ENCODE measurements at regions not wholly inside any gene's neighbourhood (a gene's known extent, or its start where the extent isn't known, plus 50 kb on each side); places are given as distances from the start of the nearest gene placed in this dataset.

DNA sequence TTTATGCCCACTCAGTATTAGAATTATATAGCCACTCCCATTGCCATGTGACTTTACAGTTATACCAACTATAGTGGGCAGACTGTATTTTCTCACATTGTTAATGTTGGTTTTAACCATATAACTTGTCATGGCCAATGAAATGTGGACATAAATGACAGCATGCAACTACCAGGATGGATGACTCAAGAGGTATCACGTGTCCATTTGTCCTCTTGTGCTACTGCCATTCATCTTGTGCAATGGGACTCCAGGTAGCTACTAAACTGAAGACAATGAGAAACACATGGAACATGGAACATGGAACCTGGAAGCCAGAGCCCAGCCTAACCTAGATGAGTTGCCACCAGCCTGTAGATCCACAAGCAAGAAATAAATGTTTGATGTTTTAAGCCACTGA lies 242.7 kb upstream of the IPO5 start:
- Histone ChIP-seq H3K36me3 (ENCODE audit: low read depth) (no peaks in the 10 kb centered on the region), H3K9me3 (no peaks in the 10 kb centered on the region), H3K4me3 (no peak overlapping the region), H3K4me1 (ENCODE audit: low read depth) (no peaks in the 10 kb centered on the region)
- no peak for TF ChIP-seq CTCF (IDR thresholded peaks at IDR 0.05)
- DNase-seq, result no peak
- intact Hi-C loops (cut with DNase I, micrococcal nuclease), result no loop called here
- ATAC-seq, result no peak

GRCh38 chr13:97712770-97713169 lies 240.7 kb upstream of the IPO5 start:
- Histone ChIP-seq H3K4me1 (ENCODE audit: low read depth) (no peaks in the 10 kb centered on the region), H3K4me3 (no peak overlapping the region), H3K36me3 (ENCODE audit: low read depth) (no peaks in the 10 kb centered on the region), H3K9me3 (no peaks in the 10 kb centered on the region)
- intact Hi-C loops (cut with DNase I, micrococcal nuclease), result no loop called here
- DNase-seq (no peak), ATAC-seq (no peak)
- TF ChIP-seq CTCF (IDR thresholded peaks at IDR 0.05), result no peak

DNA sequence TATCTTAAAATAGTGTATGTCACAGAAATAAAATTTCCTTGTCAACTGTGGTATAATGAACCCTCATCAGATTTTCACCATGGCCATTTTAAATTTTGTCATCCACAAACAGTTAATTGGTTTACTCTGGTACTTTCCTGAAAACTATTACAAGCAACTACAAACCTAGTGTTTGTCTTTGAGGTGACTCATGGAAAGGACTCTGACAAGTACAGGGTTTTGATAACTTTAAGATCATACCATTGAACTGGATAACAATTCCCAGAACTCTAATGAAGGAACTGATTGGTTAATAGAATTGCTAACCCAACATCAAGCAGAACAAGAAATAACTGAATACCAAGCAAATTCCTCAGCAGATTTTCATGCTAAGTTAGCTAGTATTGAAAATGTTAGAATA lies 237.7 kb upstream of the IPO5 start:
- no peaks in the 10 kb centered on the region for H3K4me1 ChIP-seq (ENCODE audit: low read depth)
- no peaks in the 10 kb centered on the region for H3K36me3 ChIP-seq (ENCODE audit: low read depth)
- H3K9me3 ChIP-seq, result no peaks in the 10 kb centered on the region
- H3K4me3 ChIP-seq, result no peak overlapping the region
- intact Hi-C loops (cut with DNase I, micrococcal nuclease), result no loop called here
- ATAC-seq, result no peak
- DNase-seq, result no peak
- no peak for TF ChIP-seq CTCF (IDR thresholded peaks at IDR 0.05)

DNA sequence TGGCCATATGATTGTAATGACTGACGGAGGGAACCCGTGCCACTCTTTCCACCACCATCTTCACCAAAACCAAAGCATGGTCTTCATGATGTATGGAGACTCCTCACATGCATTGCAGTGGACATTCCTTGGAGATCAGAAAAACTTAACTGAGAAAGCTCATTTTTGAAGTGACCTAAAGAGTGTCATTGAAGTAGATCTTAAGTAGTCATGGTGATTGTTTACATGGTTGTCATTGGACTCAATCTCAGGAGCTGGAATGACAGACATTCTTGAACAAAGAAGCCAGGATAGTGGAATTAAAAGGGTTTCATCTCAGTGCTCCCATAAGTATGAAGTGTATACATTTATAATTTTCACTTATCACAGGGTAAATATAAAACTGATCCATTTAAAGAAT lies 236.7 kb upstream of the IPO5 start:
- no peak for ATAC-seq
- no peak for TF ChIP-seq CTCF (IDR thresholded peaks at IDR 0.05)
- no peaks in the 10 kb centered on the region for H3K36me3 ChIP-seq (ENCODE audit: low read depth)
- no peak overlapping the region for H3K4me3 ChIP-seq
- no peaks in the 10 kb centered on the region for H3K9me3 ChIP-seq
- intact Hi-C loops (cut with DNase I, micrococcal nuclease), result no loop called here
- DNase-seq, result no peak
- no peaks in the 10 kb centered on the region for H3K4me1 ChIP-seq (ENCODE audit: low read depth)

- DNase-seq (no peak), ATAC-seq (no peak)
- Histone ChIP-seq H3K4me1 (ENCODE audit: low read depth) (no peaks in the 10 kb centered on the region), H3K4me3 (no peak overlapping the region), H3K9me3 (no peaks in the 10 kb centered on the region), H3K36me3 (ENCODE audit: low read depth) (no peaks in the 10 kb centered on the region)
- no peak for TF ChIP-seq CTCF (IDR thresholded peaks at IDR 0.05)
- intact Hi-C loops (cut with DNase I, micrococcal nuclease), result no loop called here
These were observed 233.7 kb upstream of the IPO5 start for GRCh38 chr13:97719736-97720135.

DNA sequence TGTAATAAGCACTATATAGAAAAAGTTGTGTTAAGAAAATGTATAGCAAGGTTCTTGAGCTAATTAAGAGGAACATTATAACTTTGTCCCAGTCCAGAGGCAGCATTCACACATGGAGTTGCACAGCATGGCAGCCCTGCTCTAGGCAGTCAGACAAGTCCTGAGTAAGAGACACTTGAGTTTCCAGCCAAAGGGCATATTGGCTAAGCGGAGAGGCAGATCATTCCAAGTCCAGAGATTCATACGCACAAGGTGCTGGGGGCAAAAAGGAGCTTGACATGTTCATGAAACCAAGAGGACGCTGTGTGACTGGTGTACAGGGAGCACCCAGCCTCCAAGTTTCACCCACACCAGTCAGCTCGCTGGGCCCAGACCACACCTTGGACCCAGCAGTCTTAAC lies 232.6 kb upstream of the IPO5 start:
- no peaks in the 10 kb centered on the region for H3K9me3 ChIP-seq
- no peak for TF ChIP-seq CTCF (IDR thresholded peaks at IDR 0.05)
- no peaks in the 10 kb centered on the region for H3K36me3 ChIP-seq (ENCODE audit: low read depth)
- no peak overlapping the region for H3K4me3 ChIP-seq
- no peaks in the 10 kb centered on the region for H3K4me1 ChIP-seq (ENCODE audit: low read depth)
- DNase-seq, result no peak
- intact Hi-C loops (cut with DNase I, micrococcal nuclease), result no loop called here
- ATAC-seq, result no peak

All from mucosa of descending colon (tissue), 3 donors.